Glutamatergic neuron (in vitro differentiated cells): ENCODE measurements at regions not wholly inside any gene's neighbourhood (a gene's known extent, or its start where the extent isn't known, plus 50 kb on each side); places are given as distances from the start of the nearest gene placed in this dataset.

Experiments
- DNase-seq: peaks from one replicate; pipeline ENCODE4 v3.0.0; 2022
- H3K27ac Mint-ChIP-seq: one replicate; pipeline ENCODE4 v1.8.0; 2020; ENCODE audit warnings: mild to moderate bottlenecking, mixed read lengths, inconsistent platforms; ENCODE audit not compliant: unreplicated experiment
- H3K27me3 Mint-ChIP-seq: one replicate; pipeline ENCODE4 v1.8.0; 2020; ENCODE audit warnings: mild to moderate bottlenecking, moderate library complexity, mixed read lengths, inconsistent platforms; ENCODE audit not compliant: unreplicated experiment
- H3K36me3 Mint-ChIP-seq: one replicate; pipeline ENCODE4 v1.8.0; 2020; ENCODE audit warnings: mild to moderate bottlenecking, mixed read lengths, inconsistent platforms; ENCODE audit not compliant: unreplicated experiment
- H3K4me1 Mint-ChIP-seq: one replicate; pipeline ENCODE4 v1.8.0; 2020; ENCODE audit warnings: mild to moderate bottlenecking, low read depth, mixed read lengths, inconsistent platforms; ENCODE audit not compliant: unreplicated experiment
- H3K4me3 Mint-ChIP-seq: one replicate; pipeline ENCODE4 v1.8.0; 2020; ENCODE audit warnings: mild to moderate bottlenecking, mixed read lengths, inconsistent platforms; ENCODE audit not compliant: unreplicated experiment
- H3K9me3 Mint-ChIP-seq: one replicate; pipeline ENCODE4 v1.8.0; 2020; ENCODE audit warnings: mild to moderate bottlenecking, moderate library complexity, mixed read lengths, inconsistent platforms; ENCODE audit not compliant: unreplicated experiment
- TF ChIP-seq, protein P1 (sequence below): fragments of 200-600 bp; sonication (generic); IDR thresholded peaks from one replicate; pipeline ENCODE4 v1.5.0; 2021; ENCODE audit not compliant: partially characterized antibody, unreplicated experiment

DNA sequence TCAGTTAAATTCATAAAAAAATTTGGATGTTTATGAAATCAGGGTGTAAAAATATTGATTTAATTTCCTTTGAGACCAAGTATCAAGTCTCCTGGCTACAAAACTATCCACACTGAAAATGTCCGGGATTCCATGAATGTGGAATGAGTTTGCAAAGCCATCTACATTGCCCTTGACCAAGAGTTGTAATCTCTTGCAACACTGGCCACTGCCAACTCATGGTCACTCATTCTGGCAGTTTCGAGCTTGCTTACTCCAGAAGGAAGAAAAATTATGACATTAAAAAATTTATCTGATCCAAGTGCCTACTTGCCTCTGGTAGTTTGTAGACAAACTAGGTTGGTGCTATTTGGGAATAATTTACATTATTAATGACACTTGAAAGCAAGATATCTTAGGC, 84.2 kb downstream of the NPY start:
- TF ChIP-seq, protein P1, sequence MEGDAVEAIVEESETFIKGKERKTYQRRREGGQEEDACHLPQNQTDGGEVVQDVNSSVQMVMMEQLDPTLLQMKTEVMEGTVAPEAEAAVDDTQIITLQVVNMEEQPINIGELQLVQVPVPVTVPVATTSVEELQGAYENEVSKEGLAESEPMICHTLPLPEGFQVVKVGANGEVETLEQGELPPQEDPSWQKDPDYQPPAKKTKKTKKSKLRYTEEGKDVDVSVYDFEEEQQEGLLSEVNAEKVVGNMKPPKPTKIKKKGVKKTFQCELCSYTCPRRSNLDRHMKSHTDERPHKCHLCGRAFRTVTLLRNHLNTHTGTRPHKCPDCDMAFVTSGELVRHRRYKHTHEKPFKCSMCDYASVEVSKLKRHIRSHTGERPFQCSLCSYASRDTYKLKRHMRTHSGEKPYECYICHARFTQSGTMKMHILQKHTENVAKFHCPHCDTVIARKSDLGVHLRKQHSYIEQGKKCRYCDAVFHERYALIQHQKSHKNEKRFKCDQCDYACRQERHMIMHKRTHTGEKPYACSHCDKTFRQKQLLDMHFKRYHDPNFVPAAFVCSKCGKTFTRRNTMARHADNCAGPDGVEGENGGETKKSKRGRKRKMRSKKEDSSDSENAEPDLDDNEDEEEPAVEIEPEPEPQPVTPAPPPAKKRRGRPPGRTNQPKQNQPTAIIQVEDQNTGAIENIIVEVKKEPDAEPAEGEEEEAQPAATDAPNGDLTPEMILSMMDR = no peak
- H3K27ac Mint-ChIP-seq = no peak overlapping the region
- peaks cover 8% of the 10 kb centered on the region for H3K9me3 Mint-ChIP-seq
- DNase-seq = no peak
- no peaks in the 10 kb centered on the region for H3K36me3 Mint-ChIP-seq
- H3K4me3 Mint-ChIP-seq = no peak overlapping the region
- H3K4me1 Mint-ChIP-seq = peaks cover 44% of the 10 kb centered on the region
- peaks cover 4% of the 10 kb centered on the region for H3K27me3 Mint-ChIP-seq

DNA sequence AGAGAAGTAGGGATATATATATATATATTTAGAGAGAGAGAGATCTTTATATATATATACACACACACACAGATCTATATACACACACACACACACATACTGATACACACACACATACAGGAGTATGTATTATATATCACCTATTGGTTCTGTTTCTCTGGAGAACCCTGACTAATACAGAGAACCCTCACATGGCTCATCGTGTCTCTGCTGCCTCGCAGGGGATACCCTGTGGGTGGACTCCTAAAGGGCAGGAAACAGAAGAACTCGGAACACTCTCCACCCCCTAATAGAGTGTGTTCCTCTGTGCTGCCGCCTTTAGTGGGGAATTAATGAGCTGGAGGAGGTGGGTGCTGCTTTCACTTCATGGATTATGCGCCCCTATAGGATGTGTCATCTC, 86.6 kb downstream of the NPY start:
- Mint-ChIP-seq H3K27ac (no peak overlapping the region), H3K9me3 (peaks cover 10% of the 10 kb centered on the region), H3K36me3 (no peaks in the 10 kb centered on the region), H3K27me3 (peaks cover 4% of the 10 kb centered on the region), H3K4me1 (peaks cover 51% of the 10 kb centered on the region), H3K4me3 (no peak overlapping the region)
- DNase-seq = no peak
- TF ChIP-seq, protein P1 = no peak

GRCh38 chr7:24372961-24373955, 89.3 kb downstream of the NPY start:
- Mint-ChIP-seq H3K27ac (peak overlapping the region; percentile 14), H3K27me3 (peaks cover 4% of the 10 kb centered on the region), H3K4me3 (peak overlapping the region; percentile 31), H3K4me1 (peaks cover 41% of the 10 kb centered on the region), H3K9me3 (peaks cover 8% of the 10 kb centered on the region), H3K36me3 (no peaks in the 10 kb centered on the region)
- TF ChIP-seq, protein P1 = no peak
- DNase-seq = no peak

- no peaks in the 10 kb centered on the region for H3K9me3 Mint-ChIP-seq
- H3K27me3 Mint-ChIP-seq = peaks cover 2% of the 10 kb centered on the region
- H3K4me1 Mint-ChIP-seq = peaks cover 19% of the 10 kb centered on the region
- H3K4me3 Mint-ChIP-seq = no peak overlapping the region
- H3K27ac Mint-ChIP-seq = no peak overlapping the region
- no peaks in the 10 kb centered on the region for H3K36me3 Mint-ChIP-seq
- TF ChIP-seq, protein P1 = no peak
- no peak for DNase-seq
These were observed 95.1 kb downstream of the NPY start for GRCh38 chr7:24378871-24379616.
